Small intestine (tissue), 7 donors: ENCODE measurements at regions not wholly inside any gene's neighbourhood (a gene's known extent, or its start where the extent isn't known, plus 50 kb on each side); places are given as distances from the start of the nearest gene placed in this dataset.
A peak's percentile ranks its signal among the peaks of the same experiment; 100 is the strongest.

Experiments
- DNase-seq, 2 donors: peaks; one replicate each; pipeline versions ENCODE4 v3.0.0 to v3.0.0-alpha.2; 2013
- FAIRE-seq: peaks from 2 replicates; lab custom pipeline; 2012; peaks lifted over from hg19 to GRCh38; lab: Jason Lieb, UNC
- H3K27ac ChIP-seq, 3 donors: one replicate each; pipeline ENCODE4 v1.5.1; 2013; ENCODE audit warnings: low read length in 2 of 3, mild to moderate bottlenecking in 2 of 3, control low read depth in 1 of 3, inconsistent platforms in 1 of 3, low read depth in 1 of 3, moderate library complexity in 1 of 3
- H3K27me3 ChIP-seq, 3 donors: one replicate each; pipeline ENCODE4 v1.6.1; 2013; ENCODE audit warnings: low read length in 3 of 3, inconsistent platforms in 1 of 3; ENCODE audit not compliant: control insufficient read depth in 3 of 3, insufficient read depth in 3 of 3
- H3K36me3 ChIP-seq, 3 donors: one replicate each; pipeline ENCODE4 v1.6.1; 2013; ENCODE audit warnings: low read length in 3 of 3, inconsistent platforms in 1 of 3, low read depth in 1 of 3, mild to moderate bottlenecking in 1 of 3, moderate library complexity in 1 of 3; ENCODE audit not compliant: control insufficient read depth in 3 of 3, insufficient read depth in 2 of 3
- H3K4me1 ChIP-seq, 3 donors: one replicate each; pipeline ENCODE4 v1.6.1; 2013; ENCODE audit warnings: low read length in 2 of 3, inconsistent platforms in 1 of 3, low read depth in 1 of 3, mild to moderate bottlenecking in 1 of 3, moderate library complexity in 1 of 3; ENCODE audit not compliant: control insufficient read depth in 3 of 3, insufficient read depth in 2 of 3
- H3K4me3 ChIP-seq, 3 donors: one replicate each; pipeline ENCODE4 v1.5.1; 2013; ENCODE audit warnings: low read length in 3 of 3, control low read depth in 1 of 3, inconsistent platforms in 1 of 3, low read depth in 1 of 3, mild to moderate bottlenecking in 1 of 3, moderate library complexity in 1 of 3
- H3K9me3 ChIP-seq, 2 donors: one replicate each; pipeline ENCODE4 v1.6.1; 2013; ENCODE audit warnings: low read depth in 1 of 2, low read length in 1 of 2; ENCODE audit not compliant: control insufficient read depth in 2 of 2, insufficient read depth in 1 of 2
- WGBS, 3 donors: extraction: QIAGEN DNeasy Blood & Tissue Kit; methylation state at CpG; one replicate each; pipeline ENCODE4 v1.1.7; 2013; 5-methylcytosine and 5-hydroxymethylcytosine counted together
- donor health status: healthy with polysubstance abuse.
- donor health status: control.
- donor health status: control.
- donor health status: Bipolar disorder and iron deficiency.
- donor health status: healthy.

GRCh38 chr1:184156521-184157393 lies 105.2 kb downstream of the TSEN15 start:
- Histone ChIP-seq H3K36me3 (no peaks in the 10 kb centered on the region), H3K27me3 (no peaks in the 10 kb centered on the region), H3K27ac (no peak overlapping the region), H3K4me3 (no peak overlapping the region), H3K4me1 (peaks cover 0 to 13% (median 0%) of the 10 kb centered on the region in 3 donors), H3K9me3 (no peaks in the 10 kb centered on the region)
- DNase-seq (no peak), FAIRE-seq (no peak)
- 59 to 71% (median 69%) methylated on average over 5 of the region's 5 CpGs for WGBS, 3 donors

DNA sequence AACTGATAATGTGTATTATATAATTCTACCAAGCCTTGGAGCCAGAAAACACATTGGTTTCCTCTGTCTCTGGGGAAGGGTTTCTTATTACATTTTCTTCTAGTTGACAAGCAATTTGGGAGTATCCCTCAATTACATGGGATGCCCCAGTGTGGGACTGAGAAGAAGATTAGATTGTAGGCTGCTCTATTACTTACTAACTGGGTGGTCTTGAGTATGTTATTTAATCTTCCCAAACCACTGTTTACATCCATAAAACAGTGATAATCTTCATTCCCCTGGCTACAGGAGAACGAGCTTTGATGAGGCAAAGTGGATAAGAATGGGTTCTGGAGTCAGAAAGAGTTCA lies 105.8 kb downstream of the TSEN15 start:
- Histone ChIP-seq H3K27me3 (no peaks in the 10 kb centered on the region), H3K27ac (no peak overlapping the region), H3K4me3 (no peak overlapping the region), H3K4me1 (peaks cover 0 to 13% (median 0%) of the 10 kb centered on the region in 3 donors), H3K36me3 (no peaks in the 10 kb centered on the region), H3K9me3 (no peaks in the 10 kb centered on the region)
- no peak for FAIRE-seq
- WGBS, 3 donors = 18 to 46% (median 21%) methylated on average over 1 of the region's 1 CpG
- DNase-seq = no peak

DNA sequence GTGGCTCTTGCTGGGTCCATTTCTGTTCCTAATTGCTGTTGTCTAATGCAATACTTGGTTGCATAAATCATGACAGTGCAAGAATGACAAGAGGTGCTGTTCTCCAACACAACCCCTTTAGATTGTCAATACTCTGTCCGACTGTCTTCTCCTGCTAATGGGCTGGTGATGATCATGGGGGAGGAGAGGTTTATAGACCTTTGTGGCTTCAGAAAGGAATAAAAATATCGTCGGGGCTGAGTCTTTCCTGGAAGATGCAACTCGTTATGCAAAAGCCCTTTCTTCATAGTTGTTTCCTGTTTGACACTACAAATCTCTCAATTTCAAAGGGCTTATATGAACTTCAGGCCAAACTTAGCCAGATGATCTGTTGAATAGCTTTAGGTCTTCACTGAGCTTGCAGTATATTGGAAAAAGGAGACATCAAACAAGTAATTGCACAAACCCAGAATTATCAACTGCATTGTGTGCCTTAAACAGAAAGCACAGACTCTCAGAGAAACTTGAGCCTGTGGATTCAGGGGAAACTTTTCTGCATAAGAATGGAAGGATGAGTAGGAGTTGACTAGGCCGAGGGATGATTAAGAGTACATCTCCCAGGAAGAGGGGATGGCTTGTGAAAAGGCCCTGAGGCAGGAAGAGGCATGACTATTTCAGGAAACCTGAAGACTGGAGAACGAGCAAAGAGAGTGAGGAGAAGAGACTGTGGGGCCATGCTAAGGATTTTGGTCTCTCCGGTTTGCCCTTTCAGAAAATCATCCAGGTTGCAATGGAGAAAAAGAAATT lies 107.6 kb downstream of the TSEN15 start:
- H3K27me3 ChIP-seq = no peaks in the 10 kb centered on the region
- 64 to 75% (median 66%) methylated on average over 7 of the region's 7 CpGs for WGBS, 3 donors
- H3K27ac ChIP-seq = no peak overlapping the region
- H3K4me3 ChIP-seq = no peak overlapping the region
- peaks cover 0 to 2% (median 0%) of the 10 kb centered on the region in 3 donors for H3K4me1 ChIP-seq
- no peaks in the 10 kb centered on the region for H3K9me3 ChIP-seq
- FAIRE-seq = no peak
- H3K36me3 ChIP-seq = no peaks in the 10 kb centered on the region
- DNase-seq = no peak

DNA sequence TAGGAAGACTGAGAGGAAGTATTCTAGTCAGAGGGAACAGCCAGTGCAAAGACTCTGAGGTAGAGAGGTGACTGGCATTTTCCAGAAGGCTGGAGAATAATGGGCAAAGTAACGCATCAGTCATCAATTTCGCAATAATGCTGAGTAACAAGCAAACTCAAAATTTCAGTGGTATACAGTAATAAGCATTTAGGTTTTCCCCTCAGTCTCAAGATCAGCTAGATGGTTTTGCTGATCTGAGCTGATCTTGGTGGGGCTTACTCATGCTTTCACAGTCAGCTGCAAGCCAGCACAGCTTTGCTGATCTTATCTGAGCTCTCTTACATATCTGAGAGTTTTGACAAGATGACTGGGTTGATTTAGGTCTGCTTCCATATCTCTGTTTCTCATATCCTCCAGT lies 108.7 kb downstream of the TSEN15 start:
- WGBS, 3 donors = 75 to 87% (median 81%) methylated on average over 2 of the region's 2 CpGs
- Histone ChIP-seq H3K4me1 (peaks cover 0 to 2% (median 0%) of the 10 kb centered on the region in 3 donors), H3K27me3 (no peaks in the 10 kb centered on the region), H3K27ac (no peak overlapping the region), H3K4me3 (no peak overlapping the region), H3K36me3 (no peaks in the 10 kb centered on the region), H3K9me3 (no peaks in the 10 kb centered on the region)
- FAIRE-seq (no peak), DNase-seq (no peak)

DNA sequence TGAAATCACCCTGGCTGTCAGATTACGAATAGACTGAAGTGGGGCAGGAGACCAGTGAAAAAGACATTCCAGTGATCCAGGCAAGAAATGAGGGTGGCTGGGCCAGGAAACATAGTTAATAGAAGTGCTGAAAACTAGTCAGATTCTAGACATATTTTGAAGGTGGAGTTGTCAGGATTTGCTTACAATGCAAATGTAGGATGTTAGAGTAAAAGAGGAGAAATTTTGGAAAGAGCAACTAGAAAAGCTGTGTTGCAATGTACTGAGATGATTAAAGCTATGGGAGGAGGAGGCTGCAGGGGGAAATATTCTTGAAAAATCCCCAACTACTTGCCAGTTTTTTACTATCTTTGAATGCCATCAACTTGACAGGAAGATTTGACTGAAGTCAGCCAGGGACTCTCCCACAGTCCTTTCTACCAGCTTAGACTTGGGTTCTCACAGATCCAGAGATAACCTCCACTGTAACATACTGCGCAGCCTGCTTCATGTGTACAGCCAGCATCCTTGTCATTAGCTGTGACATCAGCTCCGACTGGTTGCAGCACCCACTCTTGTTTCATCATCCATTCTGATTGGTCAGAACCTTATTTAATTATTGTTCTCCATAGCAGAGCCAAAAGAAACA lies 109.7 kb downstream of the TSEN15 start:
- Histone ChIP-seq H3K4me3 (no peak overlapping the region), H3K27me3 (no peaks in the 10 kb centered on the region), H3K9me3 (no peaks in the 10 kb centered on the region), H3K36me3 (no peaks in the 10 kb centered on the region), H3K27ac (peak overlapping the region in 1 of 3 donors; percentile 59), H3K4me1 (peaks cover 0 to 2% (median 0%) of the 10 kb centered on the region in 3 donors)
- FAIRE-seq = no peak
- WGBS, 3 donors = 62 to 85% (median 71%) methylated on average over 3 of the region's 3 CpGs
- DNase-seq = no peak

DNA sequence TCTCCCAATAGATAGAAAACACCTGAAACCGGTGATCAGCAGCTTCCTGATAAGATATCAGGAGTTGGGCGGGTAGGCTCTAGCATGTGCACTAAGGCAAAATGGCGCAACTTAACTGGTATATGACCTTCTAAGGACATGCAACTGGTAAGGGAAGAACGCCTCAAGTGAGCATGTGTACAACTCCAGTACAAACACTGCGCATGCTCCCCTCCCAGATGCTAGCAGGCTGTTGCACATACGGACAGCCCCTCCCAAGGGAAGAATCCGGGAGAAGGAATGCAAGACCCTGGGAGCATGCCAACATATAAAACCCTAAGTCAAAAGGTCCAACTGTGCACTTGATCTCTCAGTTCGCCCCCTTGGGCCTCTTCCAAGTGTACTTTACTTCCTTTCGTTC lies 110.8 kb downstream of the TSEN15 start:
- 41 to 65% (median 62%) methylated on average over 9 of the region's 9 CpGs for WGBS, 3 donors
- no peaks in the 10 kb centered on the region for H3K36me3 ChIP-seq
- peak overlapping the region in 1 of 3 donors; percentile 54 for H3K27ac ChIP-seq
- DNase-seq (no peak), FAIRE-seq (no peak)
- H3K4me1 ChIP-seq = no peaks in the 10 kb centered on the region
- H3K9me3 ChIP-seq = no peaks in the 10 kb centered on the region
- no peaks in the 10 kb centered on the region for H3K27me3 ChIP-seq
- H3K4me3 ChIP-seq = no peak overlapping the region

DNA sequence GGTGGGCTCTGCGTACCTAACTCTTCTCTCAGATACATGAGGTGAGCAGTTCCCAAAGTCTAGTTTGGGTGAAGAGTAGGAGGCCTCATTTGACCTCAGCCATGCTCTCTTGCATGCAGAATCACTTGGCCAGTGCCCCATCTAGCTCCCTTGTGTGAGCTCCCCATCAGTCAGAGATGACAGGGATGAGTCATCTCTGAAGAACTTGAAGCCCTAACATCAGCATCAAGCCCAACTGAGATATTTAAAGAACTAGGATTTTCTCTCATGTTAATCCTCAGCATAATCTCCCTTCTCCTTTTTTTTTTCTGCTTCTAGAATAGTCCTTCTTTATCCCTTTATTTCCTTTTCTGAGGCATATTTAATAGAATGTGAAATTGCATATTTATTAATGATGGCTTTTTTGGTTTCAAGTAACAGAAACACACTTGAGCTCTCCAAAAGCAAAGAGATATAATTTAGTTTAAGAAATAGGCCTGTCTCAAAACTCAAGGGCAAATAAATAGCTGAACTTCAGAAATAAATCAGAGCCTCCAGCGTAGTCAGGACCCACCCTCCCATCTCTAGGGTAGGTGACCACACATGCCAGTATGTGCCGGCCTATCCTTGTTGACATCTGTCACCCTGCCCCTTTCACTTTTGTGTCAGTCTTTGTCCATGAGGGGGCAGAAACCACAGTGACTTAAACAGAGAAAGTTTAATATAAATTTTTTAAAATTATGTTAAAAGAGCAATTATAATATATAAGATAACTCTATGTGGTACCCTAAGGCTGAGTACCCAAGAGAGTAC lies 112.3 kb downstream of the TSEN15 start:
- H3K9me3 ChIP-seq = no peaks in the 10 kb centered on the region
- H3K27ac ChIP-seq = peak overlapping the region in 1 of 3 donors; percentile 59
- no peak for FAIRE-seq
- H3K4me3 ChIP-seq = no peak overlapping the region
- H3K4me1 ChIP-seq = no peaks in the 10 kb centered on the region
- H3K36me3 ChIP-seq = no peaks in the 10 kb centered on the region
- 59 to 74% (median 64%) methylated on average over 3 of the region's 3 CpGs for WGBS, 3 donors
- no peaks in the 10 kb centered on the region for H3K27me3 ChIP-seq
- DNase-seq = no peak

- H3K36me3 ChIP-seq = no peaks in the 10 kb centered on the region
- WGBS, 3 donors = 74 to 100% (median 80%) methylated on average over 1 of the region's 1 CpG
- DNase-seq (no peak), FAIRE-seq (no peak)
- H3K27me3 ChIP-seq = no peaks in the 10 kb centered on the region
- no peaks in the 10 kb centered on the region for H3K4me1 ChIP-seq
- no peak overlapping the region for H3K27ac ChIP-seq
- no peak overlapping the region for H3K4me3 ChIP-seq
- H3K9me3 ChIP-seq = no peaks in the 10 kb centered on the region
Measured at GRCh38 chr1:184164536-184164935, 113.0 kb downstream of the TSEN15 start.
